Adrenal gland (tissue), 9 donors: ENCODE measurements at regions not wholly inside any gene's neighbourhood (a gene's known extent, or its start where the extent isn't known, plus 50 kb on each side); places are given as distances from the start of the nearest gene placed in this dataset.

Experiments
- DNase-seq, 7 donors: peaks; one replicate each; pipeline ENCODE4 v3.0.0-alpha.2; 2019 to 2020
- H3K27ac ChIP-seq, 5 donors: fragments of 200-600 bp; sonication (generic) in 4 of 5; 1 replicate in 3 of 5; 2 replicates in 2 of 5; pipeline versions ENCODE4 v1.5.1 to v1.8.0; 2016 to 2020; ENCODE audit warnings: mild to moderate bottlenecking in 1 of 5
- H3K27me3 ChIP-seq: fragments of 200-600 bp; 2 replicates; pipeline ENCODE4 v1.8.0; 2021
- H3K36me3 ChIP-seq, 2 donors: fragments of 200-600 bp; replicated peaks in 1 of 2; 1 replicate in 1 of 2; 2 replicates in 1 of 2; pipeline versions ENCODE4 v1.5.1 to v1.8.0; 2018 to 2022
- H3K4me1 ChIP-seq, 2 donors: fragments of 200-600 bp; replicated peaks in 1 of 2; 1 replicate in 1 of 2; 2 replicates in 1 of 2; pipeline versions ENCODE4 v1.5.1 to v1.8.0; 2018 to 2021
- H3K4me3 ChIP-seq, 4 donors: fragments of 200-600 bp; sonication (generic) in 3 of 4; one replicate each; pipeline ENCODE4 v1.5.1; 2016 to 2018
- H3K9me3 ChIP-seq, 3 donors: fragments of 200-600 bp; sonication (generic) in 1 of 3; replicated peaks in 1 of 3; 1 replicate in 2 of 3; 2 replicates in 1 of 3; pipeline versions ENCODE4 v1.5.1 to v1.8.0; 2016 to 2021
- POLR2A ChIP-seq, 2 donors: fragments of 450-650 bp; IDR thresholded peaks; one replicate each; pipeline ENCODE4 v1.6.1; 2017; ENCODE audit warnings: antibody characterized with exemption in 2 of 2, mild to moderate bottlenecking in 2 of 2, moderate library complexity in 1 of 2
- WGBS, 4 donors: extraction: QIAGEN DNeasy Blood & Tissue Kit in 2 of 4; methylation state at CpG; one replicate each; pipeline versions ENCODE4 v1.1.5 to v1.1.7; 2013 to 2017; 5-methylcytosine and 5-hydroxymethylcytosine counted together
- intact Hi-C, 2 donors: fragments of 100-400 bp; cut with DNase I; formaldehyde crosslinking; loops; one replicate each; pipeline versions ENCODE4 v1.14.1 to v1.15.0; 2022 to 2023
- TF ChIP-seq, protein P1 (sequence below), 6 experiments: fragments of 450-650 bp in 4 of 6; fragments of 200-600 bp in 2 of 6; sonication (generic) in 1 of 6; IDR thresholded peaks; 1 replicate in 5 of 6; 2 replicates in 1 of 6; pipeline versions ENCODE4 v1.5.1 to v1.8.0; 2016 to 2021; ENCODE audit warnings: antibody characterized with exemption in 6 of 6, mild to moderate bottlenecking in 2 of 6, moderate library complexity in 1 of 6
- donor health status: healthy with polysubstance abuse.
- donor health status: Bipolar disorder and iron deficiency.
- donor health status: DM: yes; HTN: yes; CAD: no.
- donor health status: DM: no; HTN: no; CAD: no.
- donor health status: DM: no; HTN: no; CAD: no.

DNA sequence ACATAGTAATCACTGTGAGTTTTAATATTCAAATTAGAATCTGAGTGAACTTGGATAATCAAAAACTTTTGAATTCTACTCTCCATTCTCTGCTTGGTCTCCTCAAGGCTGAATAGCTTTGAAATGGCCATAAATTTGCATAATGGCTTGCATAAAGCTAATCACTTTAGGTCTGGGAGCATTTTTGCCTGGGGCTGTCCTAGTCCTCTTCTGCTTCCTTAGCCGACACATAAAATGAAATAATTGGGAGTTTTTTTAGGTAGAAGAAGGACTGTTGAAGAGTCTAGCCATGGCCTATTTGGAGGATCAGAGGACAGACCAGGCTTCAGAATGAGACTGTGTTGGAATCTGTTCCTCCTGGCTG lies 91.4 kb upstream of the EEF2KMT start:
- WGBS, 4 donors, result 57 to 81% (median 67%) methylated on average over 1 of the region's 1 CpG
- H3K4me1 ChIP-seq, result no peaks in the 10 kb centered on the region
- intact Hi-C loops, result no loop called here
- H3K27ac ChIP-seq, result no peak overlapping the region
- no peaks in the 10 kb centered on the region for H3K27me3 ChIP-seq
- no peaks in the 10 kb centered on the region for H3K36me3 ChIP-seq
- DNase-seq, result no peak
- no peak overlapping the region for H3K4me3 ChIP-seq
- TF ChIP-seq, protein P1, sequence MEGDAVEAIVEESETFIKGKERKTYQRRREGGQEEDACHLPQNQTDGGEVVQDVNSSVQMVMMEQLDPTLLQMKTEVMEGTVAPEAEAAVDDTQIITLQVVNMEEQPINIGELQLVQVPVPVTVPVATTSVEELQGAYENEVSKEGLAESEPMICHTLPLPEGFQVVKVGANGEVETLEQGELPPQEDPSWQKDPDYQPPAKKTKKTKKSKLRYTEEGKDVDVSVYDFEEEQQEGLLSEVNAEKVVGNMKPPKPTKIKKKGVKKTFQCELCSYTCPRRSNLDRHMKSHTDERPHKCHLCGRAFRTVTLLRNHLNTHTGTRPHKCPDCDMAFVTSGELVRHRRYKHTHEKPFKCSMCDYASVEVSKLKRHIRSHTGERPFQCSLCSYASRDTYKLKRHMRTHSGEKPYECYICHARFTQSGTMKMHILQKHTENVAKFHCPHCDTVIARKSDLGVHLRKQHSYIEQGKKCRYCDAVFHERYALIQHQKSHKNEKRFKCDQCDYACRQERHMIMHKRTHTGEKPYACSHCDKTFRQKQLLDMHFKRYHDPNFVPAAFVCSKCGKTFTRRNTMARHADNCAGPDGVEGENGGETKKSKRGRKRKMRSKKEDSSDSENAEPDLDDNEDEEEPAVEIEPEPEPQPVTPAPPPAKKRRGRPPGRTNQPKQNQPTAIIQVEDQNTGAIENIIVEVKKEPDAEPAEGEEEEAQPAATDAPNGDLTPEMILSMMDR (IDR thresholded peaks at IDR 0.05), result no peak
- TF ChIP-seq POLR2A (IDR thresholded peaks at IDR 0.05), result no peak
- H3K9me3 ChIP-seq, result no peaks in the 10 kb centered on the region

DNA sequence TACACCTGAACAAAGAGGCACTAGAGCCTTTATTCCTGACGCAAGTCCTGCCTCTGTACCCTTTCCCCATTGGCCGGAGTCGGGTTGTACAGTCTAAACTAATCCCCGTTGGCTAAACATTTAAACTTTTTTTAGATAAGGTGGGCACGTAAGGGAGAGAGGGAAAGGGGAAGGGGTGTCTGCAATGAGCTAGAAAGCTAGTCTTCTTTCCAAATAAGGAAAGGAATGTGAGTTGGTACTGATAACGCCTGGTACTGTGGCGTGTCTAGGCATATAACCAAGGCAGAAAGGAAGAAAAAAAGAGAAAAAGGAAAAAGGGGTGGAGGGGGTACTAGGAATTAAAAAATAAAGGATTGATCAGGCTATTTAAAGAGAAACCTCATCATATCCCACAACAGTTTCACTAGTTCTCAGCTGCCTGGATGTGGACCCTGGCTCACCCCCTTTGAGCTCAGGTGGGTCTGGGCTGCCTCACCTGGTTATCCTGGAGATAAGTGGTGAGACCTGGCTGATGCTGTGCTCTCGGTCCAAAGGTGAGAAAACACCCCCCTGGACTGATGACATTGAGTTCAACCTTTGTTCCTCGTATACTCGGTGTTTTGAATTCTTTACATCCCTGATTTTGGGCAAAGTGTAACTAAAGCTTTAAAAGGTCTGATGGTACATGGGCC lies 90.9 kb upstream of the EEF2KMT start:
- no peak for DNase-seq
- intact Hi-C loops, result no loop called here

DNA sequence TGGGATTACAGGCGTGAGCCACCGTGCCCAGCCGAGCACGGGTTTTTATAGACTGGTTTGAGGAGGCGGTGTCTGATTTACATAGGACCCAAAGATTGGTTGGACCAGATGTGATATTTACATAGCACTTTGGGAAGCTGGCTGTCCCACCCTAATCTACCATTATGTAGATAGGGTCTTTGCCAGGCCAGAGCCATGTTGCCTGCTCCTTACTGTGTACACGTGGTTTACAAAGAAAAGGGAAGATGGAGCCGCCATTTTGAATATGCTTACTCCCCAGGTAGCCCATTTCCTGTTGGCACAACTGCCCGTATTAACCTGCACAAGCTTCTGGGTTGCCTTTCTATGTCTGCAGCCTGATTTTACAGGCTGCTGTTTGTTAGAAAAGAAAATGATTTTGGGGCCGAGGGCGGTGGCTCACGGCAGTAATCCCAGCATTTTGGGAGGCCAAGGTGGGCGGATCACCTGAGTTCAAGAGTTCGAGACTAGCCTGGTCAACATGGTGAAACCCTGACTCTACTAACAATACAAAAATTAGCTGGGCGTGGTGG lies 89.9 kb upstream of the EEF2KMT start:
- 77 to 87% (median 84%) methylated on average over 14 of the region's 14 CpGs for WGBS, 4 donors
- intact Hi-C loops, result no loop called here

More for the DNA sequence above, 90.9 kb upstream of the EEF2KMT start:
- H3K4me1 ChIP-seq, result no peaks in the 10 kb centered on the region
- no peak overlapping the region for H3K27ac ChIP-seq
- TF ChIP-seq, protein P1 (IDR thresholded peaks at IDR 0.05), result no peak
- no peak for TF ChIP-seq POLR2A (IDR thresholded peaks at IDR 0.05)
- H3K27me3 ChIP-seq, result no peaks in the 10 kb centered on the region
- H3K4me3 ChIP-seq, result no peak overlapping the region
- 45 to 52% (median 48%) methylated on average over 10 of the region's 10 CpGs for WGBS, 4 donors
- H3K9me3 ChIP-seq, result no peaks in the 10 kb centered on the region
- no peaks in the 10 kb centered on the region for H3K36me3 ChIP-seq

DNA sequence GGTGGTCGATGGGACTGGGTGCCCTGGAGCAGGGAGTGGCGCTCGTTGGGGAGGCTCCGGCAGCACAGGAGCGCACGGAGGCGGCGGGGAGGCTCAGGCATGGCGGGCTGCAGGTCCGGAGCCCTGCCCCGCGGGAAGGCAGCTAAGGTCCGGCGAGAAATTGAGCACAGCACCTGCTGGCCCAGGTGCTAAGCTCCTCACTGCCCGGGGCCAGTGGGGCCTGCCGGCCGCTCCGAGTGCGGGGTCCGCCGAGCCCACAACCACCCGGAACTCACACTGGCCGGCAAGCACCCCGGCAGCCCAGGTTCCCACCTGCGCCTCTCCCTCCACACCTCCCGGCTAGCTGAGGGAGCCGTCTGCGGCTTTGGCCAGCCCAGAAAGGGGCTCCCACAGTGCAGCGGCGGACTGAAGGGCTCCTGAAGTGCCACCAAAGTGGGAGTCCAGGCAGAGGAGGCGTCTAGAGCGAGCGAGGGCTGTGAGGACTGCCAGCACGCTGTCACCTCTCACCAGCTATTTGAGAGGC lies 88.8 kb upstream of the EEF2KMT start:
- H3K9me3 ChIP-seq, result no peaks in the 10 kb centered on the region
- WGBS, 4 donors, result 89 to 97% (median 91%) methylated on average over 6 to 34 of the region's 34 CpGs
- no peaks in the 10 kb centered on the region for H3K36me3 ChIP-seq
- intact Hi-C loops, result no loop called here
- H3K4me1 ChIP-seq, result no peaks in the 10 kb centered on the region
- TF ChIP-seq, protein P1 (IDR thresholded peaks at IDR 0.05), result no peak
- TF ChIP-seq POLR2A (IDR thresholded peaks at IDR 0.05), result no peak
- no peak overlapping the region for H3K4me3 ChIP-seq
- H3K27me3 ChIP-seq, result no peaks in the 10 kb centered on the region
- no peak for DNase-seq
- no peak overlapping the region for H3K27ac ChIP-seq

More for the DNA sequence above, 89.9 kb upstream of the EEF2KMT start:
- Histone ChIP-seq H3K36me3 (no peaks in the 10 kb centered on the region), H3K4me1 (no peaks in the 10 kb centered on the region), H3K9me3 (no peaks in the 10 kb centered on the region), H3K27me3 (no peaks in the 10 kb centered on the region), H3K4me3 (no peak overlapping the region), H3K27ac (no peak overlapping the region)
- no peak for DNase-seq
- TF ChIP-seq POLR2A (IDR thresholded peaks at IDR 0.05), result no peak
- TF ChIP-seq, protein P1 (IDR thresholded peaks at IDR 0.05), result no peak
